Gastroesophageal sphincter (tissue), 3 donors: ENCODE measurements at regions not wholly inside any gene's neighbourhood (a gene's known extent, or its start where the extent isn't known, plus 50 kb on each side); places are given as distances from the start of the nearest gene placed in this dataset.

Experiments
- EP300 ChIP-seq: sonication (generic); formaldehyde crosslinking; IDR thresholded peaks from one replicate; pipeline ENCODE4 v1.6.1; 2017; ENCODE audit warnings: antibody characterized with exemption, mild to moderate bottlenecking
- POLR2A ChIP-seq, 2 donors: fragments of 450-650 bp; IDR thresholded peaks; one replicate each; pipeline ENCODE4 v1.6.1; 2017; ENCODE audit warnings: antibody characterized with exemption in 2 of 2, mild to moderate bottlenecking in 2 of 2, moderate library complexity in 1 of 2
- POLR2AphosphoS5 ChIP-seq: sonication (generic); formaldehyde crosslinking; IDR thresholded peaks from one replicate; pipeline ENCODE4 v1.6.1; 2017; ENCODE audit warnings: antibody characterized with exemption
- TF ChIP-seq, protein P1 (sequence below), 4 experiments: fragments of 200-600 bp in 2 of 4; fragments of 450-650 bp in 2 of 4; sonication (generic) in 1 of 4; IDR thresholded peaks; one replicate each; pipeline ENCODE4 v1.5.1; 2017 to 2019; ENCODE audit warnings: antibody characterized with exemption in 4 of 4, mild to moderate bottlenecking in 2 of 4, moderate library complexity in 2 of 4

DNA sequence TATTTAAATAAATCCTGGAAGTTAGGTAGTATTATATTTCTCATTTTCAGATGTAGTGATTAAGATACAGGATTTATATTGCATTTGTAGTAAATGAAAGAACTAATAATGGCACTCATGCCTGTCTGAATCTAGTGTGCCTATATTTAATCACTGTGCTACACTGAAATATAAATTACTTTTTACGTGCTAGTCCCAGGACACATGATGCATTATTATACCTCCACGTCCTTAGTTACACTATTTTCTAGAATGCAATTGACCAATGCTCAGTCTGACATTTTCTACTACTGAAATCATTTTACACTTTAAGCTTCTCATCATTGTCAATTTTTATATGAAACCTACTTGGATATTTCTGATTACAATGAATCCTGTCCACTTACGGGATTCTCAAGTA is 80.9 kb upstream of the TMEFF2 start:
- TF ChIP-seq, protein P1, sequence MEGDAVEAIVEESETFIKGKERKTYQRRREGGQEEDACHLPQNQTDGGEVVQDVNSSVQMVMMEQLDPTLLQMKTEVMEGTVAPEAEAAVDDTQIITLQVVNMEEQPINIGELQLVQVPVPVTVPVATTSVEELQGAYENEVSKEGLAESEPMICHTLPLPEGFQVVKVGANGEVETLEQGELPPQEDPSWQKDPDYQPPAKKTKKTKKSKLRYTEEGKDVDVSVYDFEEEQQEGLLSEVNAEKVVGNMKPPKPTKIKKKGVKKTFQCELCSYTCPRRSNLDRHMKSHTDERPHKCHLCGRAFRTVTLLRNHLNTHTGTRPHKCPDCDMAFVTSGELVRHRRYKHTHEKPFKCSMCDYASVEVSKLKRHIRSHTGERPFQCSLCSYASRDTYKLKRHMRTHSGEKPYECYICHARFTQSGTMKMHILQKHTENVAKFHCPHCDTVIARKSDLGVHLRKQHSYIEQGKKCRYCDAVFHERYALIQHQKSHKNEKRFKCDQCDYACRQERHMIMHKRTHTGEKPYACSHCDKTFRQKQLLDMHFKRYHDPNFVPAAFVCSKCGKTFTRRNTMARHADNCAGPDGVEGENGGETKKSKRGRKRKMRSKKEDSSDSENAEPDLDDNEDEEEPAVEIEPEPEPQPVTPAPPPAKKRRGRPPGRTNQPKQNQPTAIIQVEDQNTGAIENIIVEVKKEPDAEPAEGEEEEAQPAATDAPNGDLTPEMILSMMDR (IDR thresholded peaks at IDR 0.05), result no peak
- TF ChIP-seq POLR2A (IDR thresholded peaks at IDR 0.05) (no peak), POLR2AphosphoS5 (no peak), EP300 (no peak)
